ENCODE measurements at regions not wholly inside any gene's neighbourhood (a gene's known extent, or its start where the extent isn't known, plus 50 kb on each side); places are given as distances from the start of the nearest gene placed in this dataset.
"Not testable (repeated sequence)": the region's sequence is repeated elsewhere in the genome, so short reads cannot be mapped to it uniquely, and the experiment has no call there.

- no peak for TF ChIP-seq CTCF (conservative IDR thresholded peaks at IDR 0.05; ENCODE audit: low read depth, low read length)
- no peak overlapping the region for H3K4me3 ChIP-seq (ENCODE audit: low read length)
- DNase-seq (ENCODE audit: low read depth): no peak
Measured at GRCh38 chr11:105372206-105372605, 232.6 kb upstream of the CARD18 start.

GRCh38 chr11:105371311-105371710 lies 231.7 kb upstream of the CARD18 start:
- no peak for TF ChIP-seq CTCF (conservative IDR thresholded peaks at IDR 0.05; ENCODE audit: low read depth, low read length)
- H3K4me3 ChIP-seq (ENCODE audit: low read length): no peak overlapping the region
- DNase-seq (ENCODE audit: low read depth): no peak

GRCh38 chr11:105368711-105369110 lies 229.1 kb upstream of the CARD18 start:
- no peak for TF ChIP-seq CTCF (conservative IDR thresholded peaks at IDR 0.05; ENCODE audit: low read depth, low read length)
- no peak for DNase-seq (ENCODE audit: low read depth)
- no peak overlapping the region for H3K4me3 ChIP-seq (ENCODE audit: low read length)

GRCh38 chr11:105367129-105367528 lies 227.6 kb upstream of the CARD18 start:
- H3K4me3 ChIP-seq (ENCODE audit: low read length): no peak overlapping the region
- TF ChIP-seq CTCF (conservative IDR thresholded peaks at IDR 0.05; ENCODE audit: low read depth, low read length): no peak
- no peak for DNase-seq (ENCODE audit: low read depth)

- no peak for TF ChIP-seq CTCF (conservative IDR thresholded peaks at IDR 0.05; ENCODE audit: low read depth, low read length)
- no peak overlapping the region for H3K4me3 ChIP-seq (ENCODE audit: low read length)
- no peak for DNase-seq (ENCODE audit: low read depth)
Measured at GRCh38 chr11:105361651-105362050, 222.1 kb upstream of the CARD18 start.

GRCh38 chr11:105357764-105358163 lies 218.2 kb upstream of the CARD18 start:
- TF ChIP-seq CTCF (conservative IDR thresholded peaks at IDR 0.05; ENCODE audit: low read depth, low read length): no peak
- H3K4me3 ChIP-seq (ENCODE audit: low read length): no peak overlapping the region
- DNase-seq (ENCODE audit: low read depth): peak; percentile 29

- no peak overlapping the region for H3K4me3 ChIP-seq (ENCODE audit: low read length)
- no peak for TF ChIP-seq CTCF (conservative IDR thresholded peaks at IDR 0.05; ENCODE audit: low read depth, low read length)
- no peak for DNase-seq (ENCODE audit: low read depth)
Measured at GRCh38 chr11:105357146-105357545, 217.6 kb upstream of the CARD18 start.

GRCh38 chr11:105349867-105350266 lies 210.3 kb upstream of the CARD18 start:
- not testable (repeated sequence) for DNase-seq (ENCODE audit: low read depth); H3K4me3 ChIP-seq (ENCODE audit: low read length)

Measured in retinal pigment epithelial cell (primary cell).